ENCODE measurements at regions not wholly inside any gene's neighbourhood (a gene's known extent, or its start where the extent isn't known, plus 50 kb on each side); places are given as distances from the start of the nearest gene placed in this dataset.

- TF ChIP-seq ZNF274 (IDR thresholded peaks at IDR 0.05; ENCODE audit: low read depth, low read length) (no peak), YY1 (IDR thresholded peaks at IDR 0.05; ENCODE audit: insufficient read depth, insufficient read length) (no peak), SUZ12 (IDR thresholded peaks at IDR 0.05; ENCODE audit: extremely low read depth, insufficient read depth, insufficient read length) (no peak)
Observed at GRCh38 chrX:39636481-39636880, 461.3 kb downstream of the BCOR start.

Data from NT2/D1 (cell line).